Neutrophil (primary cell): ENCODE measurements at regions not wholly inside any gene's neighbourhood (a gene's known extent, or its start where the extent isn't known, plus 50 kb on each side); places are given as distances from the start of the nearest gene placed in this dataset.

Source experiments
- H3K27ac ChIP-seq: fragments of 200-600 bp; sonication (generic); 2 replicates; pipeline ENCODE4 v1.5.1; 2016; ENCODE audit warnings: mild to moderate bottlenecking, moderate library complexity
- H3K27me3 ChIP-seq: fragments of 200-600 bp; sonication (generic); 2 replicates; pipeline ENCODE4 v1.6.0; 2016; ENCODE audit warnings: mild to moderate bottlenecking
- H3K36me3 ChIP-seq: fragments of 200-600 bp; sonication (generic); 2 replicates; pipeline ENCODE4 v1.5.1; 2017
- H3K4me1 ChIP-seq, 2 experiments: fragments of 200-600 bp in 1 of 2; sonication (generic) in 1 of 2; 1 replicate in 1 of 2; 2 replicates in 1 of 2; pipeline versions ENCODE4 v1.5.1 to v1.6.1; 2013 to 2016; ENCODE audit warnings: low read depth in 1 of 2, low read length in 1 of 2, mild to moderate bottlenecking in 1 of 2, moderate library complexity in 1 of 2; ENCODE audit not compliant: control insufficient read depth in 1 of 2, insufficient read depth in 1 of 2
- H3K4me3 ChIP-seq, 2 experiments: fragments of 200-600 bp in 1 of 2; sonication (generic) in 1 of 2; 1 replicate in 1 of 2; 2 replicates in 1 of 2; pipeline ENCODE4 v1.5.1; 2013 to 2016; ENCODE audit warnings: low read depth in 1 of 2, low read length in 1 of 2, mild to moderate bottlenecking in 1 of 2, moderate library complexity in 1 of 2
- H3K9me3 ChIP-seq: fragments of 200-600 bp; sonication (generic); 2 replicates; pipeline ENCODE4 v1.5.1; 2016
- TF ChIP-seq, protein P1 (sequence below): fragments of 200-600 bp; sonication (generic); IDR thresholded peaks from 2 replicates; pipeline ENCODE4 v1.5.1; 2016; ENCODE audit warnings: antibody characterized with exemption

DNA sequence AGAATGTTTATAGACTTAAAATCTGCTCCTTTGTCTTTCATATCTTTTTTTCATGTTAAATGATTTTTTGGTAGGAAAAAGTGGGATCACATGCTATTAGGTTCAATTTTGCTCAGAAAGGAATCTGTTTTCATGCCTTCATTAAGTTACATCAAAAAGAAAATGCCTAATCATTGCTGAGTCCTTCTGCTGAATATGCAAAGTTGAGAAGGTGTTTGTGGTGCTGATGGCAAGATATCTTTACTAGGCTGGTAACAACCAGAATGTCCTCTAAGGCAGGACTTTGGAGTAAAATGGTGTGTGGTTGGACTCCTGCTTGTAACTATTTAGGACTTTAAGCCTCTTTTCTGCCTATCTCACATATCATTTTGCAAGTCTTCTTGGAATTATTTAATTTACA is 88.3 kb downstream of the TRIB2 start:
- Histone ChIP-seq H3K9me3 (no peaks in the 10 kb centered on the region), H3K4me3 (no peak overlapping the region), H3K4me1 (no peaks in the 10 kb centered on the region), H3K27ac (no peak overlapping the region), H3K36me3 (no peaks in the 10 kb centered on the region), H3K27me3 (peaks cover 5% of the 10 kb centered on the region)
- TF ChIP-seq, protein P1, sequence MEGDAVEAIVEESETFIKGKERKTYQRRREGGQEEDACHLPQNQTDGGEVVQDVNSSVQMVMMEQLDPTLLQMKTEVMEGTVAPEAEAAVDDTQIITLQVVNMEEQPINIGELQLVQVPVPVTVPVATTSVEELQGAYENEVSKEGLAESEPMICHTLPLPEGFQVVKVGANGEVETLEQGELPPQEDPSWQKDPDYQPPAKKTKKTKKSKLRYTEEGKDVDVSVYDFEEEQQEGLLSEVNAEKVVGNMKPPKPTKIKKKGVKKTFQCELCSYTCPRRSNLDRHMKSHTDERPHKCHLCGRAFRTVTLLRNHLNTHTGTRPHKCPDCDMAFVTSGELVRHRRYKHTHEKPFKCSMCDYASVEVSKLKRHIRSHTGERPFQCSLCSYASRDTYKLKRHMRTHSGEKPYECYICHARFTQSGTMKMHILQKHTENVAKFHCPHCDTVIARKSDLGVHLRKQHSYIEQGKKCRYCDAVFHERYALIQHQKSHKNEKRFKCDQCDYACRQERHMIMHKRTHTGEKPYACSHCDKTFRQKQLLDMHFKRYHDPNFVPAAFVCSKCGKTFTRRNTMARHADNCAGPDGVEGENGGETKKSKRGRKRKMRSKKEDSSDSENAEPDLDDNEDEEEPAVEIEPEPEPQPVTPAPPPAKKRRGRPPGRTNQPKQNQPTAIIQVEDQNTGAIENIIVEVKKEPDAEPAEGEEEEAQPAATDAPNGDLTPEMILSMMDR = no peak

DNA sequence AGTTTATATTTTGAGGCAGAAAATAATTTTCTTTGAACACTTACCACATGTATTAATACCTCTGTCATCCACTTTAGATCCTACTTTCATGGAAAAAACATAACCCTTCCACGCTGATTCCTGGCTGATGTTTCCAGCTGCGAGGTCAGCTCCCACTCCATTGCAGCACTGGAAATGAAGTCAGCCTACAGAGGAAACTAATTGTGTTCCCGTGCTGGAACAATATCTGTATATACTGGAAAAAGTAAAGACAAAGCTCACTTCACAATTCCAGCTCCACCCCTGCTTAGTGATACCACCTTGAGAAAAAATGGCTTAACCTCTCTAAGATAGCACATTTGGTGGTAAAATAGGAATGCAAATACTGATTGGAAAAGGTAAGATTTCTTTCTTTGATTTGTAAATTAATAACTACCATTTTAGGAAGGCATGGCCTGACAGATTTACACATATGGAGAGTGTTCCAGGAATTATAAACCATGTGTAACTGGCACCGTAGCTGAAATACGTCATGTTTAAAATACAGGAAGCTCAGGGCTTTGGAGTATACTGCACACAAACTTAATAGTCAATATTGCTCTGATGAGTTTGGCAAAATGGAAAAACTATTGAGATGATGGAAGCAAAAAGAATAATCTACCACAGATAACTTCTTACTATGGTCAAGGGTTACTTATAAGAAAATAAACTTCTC is 90.0 kb downstream of the TRIB2 start:
- H3K4me3 ChIP-seq = no peak overlapping the region
- H3K9me3 ChIP-seq = no peaks in the 10 kb centered on the region
- TF ChIP-seq, protein P1 = no peak
- H3K36me3 ChIP-seq = no peaks in the 10 kb centered on the region
- no peak overlapping the region for H3K27ac ChIP-seq
- no peaks in the 10 kb centered on the region for H3K4me1 ChIP-seq
- peaks cover 5% of the 10 kb centered on the region for H3K27me3 ChIP-seq

DNA sequence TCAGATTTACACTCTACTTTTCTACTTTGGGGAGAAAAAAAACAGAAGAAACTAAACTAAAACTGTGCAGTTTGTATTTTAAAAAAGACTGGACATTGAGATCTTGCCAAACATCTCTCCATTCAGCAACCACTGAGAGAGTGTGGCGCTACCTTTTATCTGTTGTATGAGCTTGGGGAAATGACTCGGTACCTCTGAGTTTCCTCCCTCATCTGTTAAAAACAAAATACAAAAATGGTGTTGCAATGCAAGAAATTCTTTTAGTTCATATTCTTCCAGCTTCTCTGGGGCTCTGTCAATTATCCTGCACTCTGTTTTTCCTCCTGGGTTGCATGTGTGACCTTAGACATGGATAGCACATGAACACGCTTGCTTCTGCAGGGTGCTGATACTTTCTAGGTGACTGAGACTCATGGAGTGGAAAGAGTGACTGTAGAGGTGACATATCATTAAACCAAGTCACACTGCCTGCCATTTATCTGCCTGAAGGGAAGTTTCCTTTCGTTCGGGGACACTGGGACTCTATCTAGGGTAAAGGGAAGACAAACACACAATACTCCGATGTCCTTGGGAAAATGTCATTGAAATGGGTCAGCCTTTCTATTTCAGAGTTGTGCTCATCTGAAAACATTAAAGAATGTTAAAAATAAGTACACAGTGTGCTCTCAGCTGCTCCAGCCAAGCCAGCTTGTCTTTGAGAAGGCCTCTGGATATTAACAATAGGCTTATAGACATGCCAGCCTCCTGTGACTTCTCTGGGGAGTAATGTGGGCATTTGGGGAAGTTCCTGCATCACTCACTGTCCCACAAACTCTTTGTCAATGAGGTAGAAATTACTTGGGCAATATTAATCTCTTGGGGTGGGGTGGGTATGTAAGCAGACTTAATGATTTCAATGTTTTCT is 91.4 kb downstream of the TRIB2 start:
- TF ChIP-seq, protein P1 = no peak

DNA sequence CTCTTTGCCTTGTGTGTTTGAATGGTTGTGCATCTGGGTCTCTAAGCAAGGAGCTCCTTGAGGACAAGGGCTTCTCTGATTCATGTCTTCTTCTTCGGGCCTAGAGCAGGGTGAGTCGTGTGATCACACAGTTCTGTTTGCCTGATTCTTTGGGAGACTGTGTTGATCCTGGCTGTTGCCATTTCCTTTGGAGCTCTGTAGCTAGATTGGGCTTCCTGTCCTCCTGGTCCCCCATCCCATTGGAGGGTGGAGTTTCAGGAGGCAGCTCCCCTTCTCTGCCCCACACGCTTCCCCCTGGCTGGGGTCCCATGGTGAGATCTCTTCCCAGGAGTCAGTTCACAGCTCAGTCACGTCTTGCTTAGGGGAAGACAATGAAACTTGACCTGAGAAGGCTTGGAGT is 92.8 kb downstream of the TRIB2 start:
- no peak overlapping the region for H3K27ac ChIP-seq
- no peaks in the 10 kb centered on the region for H3K9me3 ChIP-seq
- no peaks in the 10 kb centered on the region for H3K36me3 ChIP-seq
- H3K4me3 ChIP-seq = no peak overlapping the region
- H3K27me3 ChIP-seq = peaks cover 5% of the 10 kb centered on the region
- no peaks in the 10 kb centered on the region for H3K4me1 ChIP-seq
- TF ChIP-seq, protein P1 = no peak

More for the DNA sequence above, 91.4 kb downstream of the TRIB2 start:
- peaks cover 5% of the 10 kb centered on the region for H3K27me3 ChIP-seq
- H3K27ac ChIP-seq = no peak overlapping the region
- H3K9me3 ChIP-seq = no peaks in the 10 kb centered on the region
- no peaks in the 10 kb centered on the region for H3K4me1 ChIP-seq
- no peaks in the 10 kb centered on the region for H3K36me3 ChIP-seq
- no peak overlapping the region for H3K4me3 ChIP-seq

DNA sequence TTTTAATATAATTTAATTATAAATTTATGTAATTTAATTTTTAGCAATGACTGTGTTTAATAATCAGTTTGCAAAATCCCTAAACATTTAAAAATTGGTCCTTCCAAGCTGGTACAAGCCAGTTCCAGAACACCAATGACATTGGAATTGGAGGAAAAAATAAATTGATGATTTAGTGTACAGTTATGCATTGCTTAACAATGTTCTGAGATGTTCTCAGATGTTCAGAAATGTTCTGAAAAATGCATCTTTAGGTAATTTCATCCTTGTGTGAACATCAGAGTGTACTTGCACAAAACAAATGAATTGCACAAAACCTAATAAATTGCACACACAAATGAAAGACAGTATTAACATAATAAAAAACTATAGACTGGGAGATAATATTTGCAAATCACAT is 95.2 kb downstream of the TRIB2 start:
- Histone ChIP-seq H3K27me3 (no peaks in the 10 kb centered on the region), H3K4me3 (no peak overlapping the region), H3K4me1 (no peaks in the 10 kb centered on the region), H3K9me3 (no peaks in the 10 kb centered on the region), H3K27ac (no peak overlapping the region), H3K36me3 (no peaks in the 10 kb centered on the region)
- TF ChIP-seq, protein P1 = no peak
